DMS 273 (cell line): ENCODE measurements at regions not wholly inside any gene's neighbourhood (a gene's known extent, or its start where the extent isn't known, plus 50 kb on each side); places are given as distances from the start of the nearest gene placed in this dataset.

Source experiments
- DNase-seq: peaks from one replicate; lab custom pipeline; 2025; ENCODE audit not compliant: unreplicated experiment; lab: John Stamatoyannopoulos, UW

DNA sequence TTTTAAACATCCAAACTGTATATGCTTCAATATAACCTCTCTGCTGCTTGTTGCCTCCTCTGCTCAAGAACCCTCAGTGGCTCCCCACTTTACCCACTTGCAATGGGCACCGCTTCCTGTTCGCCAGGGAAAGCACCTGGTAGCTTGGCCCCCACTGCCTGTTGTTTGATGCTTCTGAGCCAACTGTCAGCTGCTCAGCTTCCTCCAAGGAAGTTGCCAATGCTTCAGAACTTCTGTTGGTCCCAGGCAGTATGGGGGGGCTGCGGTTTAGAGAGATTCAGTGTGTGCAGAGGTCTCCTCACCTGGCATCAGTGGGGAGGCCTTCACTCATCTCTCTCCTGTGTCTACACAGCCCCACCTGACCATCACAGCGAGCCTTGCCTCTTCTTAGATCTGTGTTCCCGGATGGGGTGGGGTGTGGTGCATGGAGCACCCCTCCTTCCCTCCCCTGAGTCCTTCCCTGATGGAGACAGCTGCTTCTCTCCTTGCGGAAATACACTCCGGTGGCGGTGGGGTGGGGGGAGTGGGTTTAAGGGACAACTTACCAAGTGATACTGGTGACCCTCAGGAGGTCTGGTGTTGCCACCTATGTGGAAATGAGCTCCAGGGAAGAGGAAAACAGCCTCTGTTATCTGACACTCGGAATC lies 308.1 kb downstream of the CDH26 start:
- DNase-seq, result no peak

DNA sequence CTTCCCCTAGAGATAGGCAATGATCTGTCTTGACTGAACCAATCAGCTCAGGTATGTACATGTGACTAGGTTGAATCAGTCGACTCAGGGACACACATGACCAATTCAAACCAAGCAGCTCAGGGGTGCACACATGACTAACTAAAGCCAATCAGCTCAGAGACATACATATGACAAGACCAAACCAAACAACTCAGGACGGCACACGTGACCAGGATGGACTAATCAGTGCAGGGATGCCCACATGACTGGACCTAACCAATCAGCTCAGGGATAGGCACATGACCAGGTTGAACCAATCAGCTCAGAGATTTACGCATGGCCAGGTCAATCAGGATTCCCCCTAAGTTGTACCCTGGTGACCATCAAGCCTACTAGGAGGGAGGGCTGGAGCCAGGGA lies 310.3 kb downstream of the CDH26 start:
- no peak for DNase-seq

DNA sequence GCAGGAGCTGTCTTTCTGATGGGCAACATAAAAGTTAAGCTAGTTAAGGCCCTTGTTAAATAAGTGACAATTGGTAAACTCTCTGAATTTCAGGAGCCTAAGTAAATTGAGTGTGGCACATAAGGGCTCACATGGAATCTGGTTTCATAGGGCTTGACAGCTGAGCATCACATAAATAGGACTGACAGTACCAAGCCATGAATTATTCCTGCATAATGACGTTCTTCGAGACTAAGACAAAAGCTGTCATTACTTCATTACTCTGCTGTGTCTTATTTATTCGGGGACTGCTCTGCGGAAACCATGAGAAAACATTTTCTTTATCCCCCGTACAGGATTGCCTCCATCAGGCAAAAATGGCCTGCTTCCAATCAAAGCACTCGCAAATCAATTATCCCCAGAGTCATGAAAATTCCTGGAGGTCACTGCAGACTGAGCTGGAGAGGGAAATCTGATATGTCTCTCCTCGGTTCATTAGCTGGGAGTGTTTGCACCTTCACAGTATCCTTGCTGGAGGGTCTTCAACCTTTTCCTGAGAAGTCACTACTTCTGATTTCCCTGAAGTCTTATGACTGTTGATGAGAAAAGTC lies 311.4 kb downstream of the CDH26 start:
- DNase-seq, result no peak

DNA sequence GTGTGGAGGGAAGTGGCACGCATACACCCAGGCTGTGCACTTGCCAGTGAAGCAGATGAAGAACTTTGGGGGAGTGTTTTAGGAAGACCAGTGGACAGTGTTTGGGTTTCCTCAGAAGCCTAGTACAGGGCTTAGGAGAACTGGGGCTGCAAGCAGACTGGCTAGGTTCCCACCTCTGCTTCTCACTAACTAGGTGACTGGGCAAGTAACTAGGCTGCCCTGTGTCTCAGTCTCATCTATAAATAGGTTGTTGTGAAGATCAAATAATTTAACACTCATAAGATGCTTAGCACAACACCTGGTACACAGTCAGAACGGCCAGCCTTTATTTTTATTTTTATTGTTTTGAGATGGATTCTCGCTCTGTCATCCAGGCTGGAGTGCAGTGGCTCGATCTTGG lies 312.1 kb downstream of the CDH26 start:
- DNase-seq, result no peak

DNA sequence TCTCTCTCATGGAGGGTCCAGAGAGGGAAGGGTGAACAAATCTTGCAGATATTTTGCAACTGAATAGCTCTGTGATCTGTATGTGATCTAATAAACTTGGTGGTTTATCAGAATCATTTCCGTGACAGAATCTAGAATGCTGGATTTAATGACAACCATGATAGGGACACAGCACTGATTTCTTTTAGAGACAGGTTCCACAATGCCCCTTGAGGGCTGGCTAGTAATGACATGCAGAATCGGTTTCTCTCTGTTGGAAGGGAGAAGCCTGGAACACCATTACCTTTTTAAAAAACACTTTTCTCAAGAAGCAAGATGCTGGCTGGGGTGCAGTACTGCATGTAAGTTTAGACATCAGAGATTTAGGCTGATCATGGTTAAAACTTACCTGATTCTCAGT lies 313.4 kb downstream of the CDH26 start:
- peak; percentile 32 for DNase-seq

DNA sequence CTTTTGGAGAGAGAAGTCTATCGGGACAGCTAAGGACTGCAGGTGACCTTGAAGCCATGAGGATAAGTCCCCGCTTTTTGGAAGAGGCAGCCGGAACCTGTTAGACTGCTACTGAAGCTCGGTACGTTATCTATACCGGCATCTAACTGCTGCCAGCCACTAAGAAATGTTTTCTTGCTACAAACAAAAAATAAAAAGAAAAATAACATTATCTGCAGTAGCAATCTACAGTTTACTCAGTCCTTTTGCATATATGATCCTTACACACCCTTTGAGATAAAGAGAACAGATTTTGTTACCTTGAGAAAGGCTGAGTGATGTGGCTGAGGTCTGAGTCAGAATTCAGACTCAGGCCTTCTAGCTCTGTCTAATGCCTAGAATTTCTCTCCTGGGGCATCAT lies 314.6 kb downstream of the CDH26 start:
- no peak for DNase-seq

DNA sequence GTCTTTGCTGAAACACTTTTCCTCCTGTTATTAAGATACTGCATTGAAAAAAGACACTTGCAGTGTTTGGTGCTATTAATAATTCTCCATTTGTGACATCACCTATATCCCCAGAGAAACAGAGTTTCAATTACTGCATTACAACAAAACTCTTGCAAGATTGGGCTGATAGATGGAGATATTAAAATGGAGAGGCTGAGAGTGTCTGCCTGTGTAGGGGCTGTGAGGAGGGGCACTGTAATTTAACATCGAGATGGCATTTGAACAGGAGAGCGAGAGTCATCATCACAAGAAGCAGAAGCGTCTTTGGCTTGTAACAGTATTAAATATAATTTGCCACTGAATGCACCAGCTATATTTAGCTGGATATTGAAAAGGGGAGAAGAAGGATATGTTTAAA lies 316.5 kb downstream of the CDH26 start:
- DNase-seq, result no peak

DNA sequence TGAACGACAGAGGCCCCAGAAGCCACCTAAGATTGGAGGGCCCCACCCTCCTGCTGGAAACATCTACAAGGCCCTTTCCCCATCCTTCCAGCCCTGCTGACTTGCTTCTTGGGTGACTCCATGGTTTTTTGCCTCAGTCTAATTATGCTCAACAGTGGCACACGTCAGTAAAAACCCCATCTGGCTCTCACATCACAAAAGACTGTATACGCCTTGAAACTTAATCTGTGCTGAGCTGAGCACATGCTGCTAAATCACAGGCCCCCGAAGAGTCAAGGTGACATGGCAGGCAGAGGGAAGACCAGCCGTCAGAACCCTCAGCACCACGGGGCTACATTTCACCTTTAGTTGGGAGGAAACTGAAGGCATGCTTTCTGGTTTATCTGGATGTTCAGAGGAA lies 323.1 kb downstream of the CDH26 start:
- peak; percentile 42 for DNase-seq

DNA sequence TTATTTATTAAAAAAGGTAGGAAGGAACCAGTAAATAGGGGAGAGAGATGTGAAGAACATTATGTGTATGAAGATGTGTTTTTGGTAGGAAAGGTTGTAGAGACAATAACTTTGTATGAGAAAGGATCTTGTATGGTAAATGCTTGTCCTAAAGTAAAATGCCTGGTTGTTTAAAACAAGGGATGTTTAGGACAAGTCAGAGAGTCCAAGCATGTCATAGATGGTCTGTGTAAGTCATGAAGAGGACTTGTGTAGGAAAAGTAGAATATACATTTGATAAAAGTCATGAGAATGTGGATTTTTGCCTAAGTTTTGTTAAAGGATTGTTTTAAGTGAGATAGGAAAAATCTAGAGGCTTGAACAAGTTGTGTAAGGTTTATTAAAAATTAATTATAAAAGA lies 325.1 kb downstream of the CDH26 start:
- DNase-seq, result peak; percentile 54

DNA sequence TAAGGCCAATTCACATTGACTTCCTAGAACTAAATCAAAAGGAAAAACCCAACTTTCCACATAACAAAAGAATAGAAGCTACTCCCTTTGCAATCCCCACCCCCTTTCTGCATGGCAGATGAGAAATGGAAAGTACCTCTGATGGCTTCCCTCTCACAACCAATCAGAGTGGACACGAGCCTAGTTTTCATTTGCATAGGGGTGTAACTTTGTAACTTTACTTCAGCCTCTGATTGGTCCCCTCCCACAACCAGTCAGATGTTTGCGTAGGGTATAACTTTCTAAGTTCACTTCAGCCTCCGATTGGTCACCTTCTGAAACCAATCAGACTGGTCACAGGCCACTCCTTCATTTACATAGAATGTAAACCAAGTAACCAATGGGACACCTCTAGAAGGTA lies 328.5 kb downstream of the CDH26 start:
- no peak for DNase-seq

DNA sequence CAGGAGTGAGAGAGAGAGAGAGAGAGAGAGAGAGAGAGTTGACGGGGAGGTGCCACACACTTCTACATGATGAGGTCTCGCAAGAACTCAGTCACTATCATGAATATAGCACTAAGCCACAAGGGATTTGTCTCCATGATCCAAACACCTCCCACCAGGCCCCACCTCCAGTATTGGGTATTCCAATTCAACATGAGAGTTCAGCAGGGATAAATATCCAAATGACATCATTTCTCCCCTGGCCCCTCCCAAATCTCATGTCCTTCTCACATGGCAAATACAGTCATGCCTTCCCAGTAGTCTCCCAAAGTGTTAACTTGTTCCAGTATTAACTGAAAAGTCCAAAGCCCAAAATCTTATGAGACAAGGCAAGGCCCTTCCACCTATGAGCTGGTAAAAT lies 330.7 kb downstream of the CDH26 start:
- no peak for DNase-seq

DNA sequence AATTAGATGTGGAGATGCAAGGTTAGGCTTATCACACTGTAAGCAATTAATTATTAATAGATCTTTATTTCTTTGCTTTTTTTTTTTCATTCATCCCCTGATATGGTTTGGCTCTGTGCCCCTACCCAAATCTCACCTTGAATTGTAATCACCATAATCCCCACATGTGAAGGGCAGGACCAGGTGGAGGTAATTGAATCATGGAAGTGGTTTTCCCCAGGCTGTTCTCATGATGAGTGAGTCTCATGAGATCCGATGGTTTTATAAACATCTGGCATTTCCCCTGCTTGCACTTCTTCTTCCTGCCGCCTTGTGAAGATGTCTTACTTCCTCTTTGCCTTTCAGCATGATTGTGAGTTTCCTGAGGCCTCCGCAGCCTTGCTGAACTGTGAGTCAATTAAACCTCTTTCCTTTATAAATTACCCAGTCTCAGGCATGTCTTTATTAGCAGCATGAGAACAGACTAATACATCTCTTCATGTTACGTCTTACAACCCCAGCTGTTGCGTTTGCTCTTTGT lies 333.8 kb downstream of the CDH26 start:
- peak; percentile 25 for DNase-seq

DNA sequence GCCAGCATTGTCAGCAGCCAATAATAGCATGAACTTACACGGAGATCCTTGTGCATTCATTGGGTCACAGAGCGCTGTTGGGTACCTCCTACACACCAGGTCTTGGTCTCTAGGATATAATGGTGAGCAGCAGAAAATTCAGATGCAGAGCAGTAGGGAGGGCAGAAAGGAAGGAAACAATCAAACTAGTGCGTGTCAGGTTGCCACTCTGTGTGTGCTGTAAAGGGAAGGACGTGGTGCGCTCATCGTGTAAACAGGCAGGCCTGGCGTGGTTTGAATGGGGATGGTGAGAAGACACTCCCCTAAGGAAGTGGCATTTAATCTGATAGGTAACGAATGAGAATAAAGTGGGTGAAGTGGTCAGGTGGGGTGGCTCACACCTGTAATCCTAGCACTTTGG lies 336.4 kb downstream of the CDH26 start:
- DNase-seq, result no peak

DNA sequence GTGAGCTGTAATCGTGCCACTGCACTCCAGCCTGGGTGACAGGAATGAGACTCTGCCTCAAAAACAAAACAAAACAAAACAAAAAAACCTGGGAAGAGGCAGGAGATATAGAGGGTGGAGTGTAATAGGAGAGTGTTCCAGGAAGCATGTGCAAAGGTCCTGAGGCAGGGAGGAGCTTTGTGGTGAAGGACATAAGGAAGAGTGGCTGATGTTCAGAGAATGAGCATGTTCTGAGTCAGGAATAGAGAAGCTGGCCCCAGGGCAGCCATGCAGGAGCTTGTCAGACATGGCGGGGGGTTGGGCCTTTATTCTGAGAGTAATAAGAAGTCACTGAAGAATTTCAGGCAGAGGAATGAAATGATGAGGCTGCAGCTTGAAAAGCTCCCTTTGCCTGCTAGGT lies 337.0 kb downstream of the CDH26 start:
- DNase-seq, result no peak

DNA sequence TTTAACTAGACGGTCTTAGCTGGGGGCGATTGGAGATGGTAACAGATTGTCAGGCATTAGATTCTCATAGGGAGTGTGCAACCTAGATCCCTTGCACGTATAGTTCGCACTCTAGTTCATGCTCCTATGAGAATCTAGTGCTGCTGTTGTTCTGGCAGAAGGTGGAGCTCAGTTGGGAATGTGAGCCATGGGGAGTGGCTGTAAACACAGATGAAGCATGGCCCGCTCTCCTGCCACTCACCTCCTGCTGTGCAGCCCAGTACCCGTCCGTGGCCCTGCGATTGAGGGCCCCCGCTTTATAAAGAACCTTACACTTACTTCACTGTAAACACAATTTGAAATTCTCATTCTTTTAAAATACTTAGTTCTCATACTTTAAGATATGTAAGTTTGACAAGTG lies 339.4 kb downstream of the CDH26 start:
- no peak for DNase-seq

DNA sequence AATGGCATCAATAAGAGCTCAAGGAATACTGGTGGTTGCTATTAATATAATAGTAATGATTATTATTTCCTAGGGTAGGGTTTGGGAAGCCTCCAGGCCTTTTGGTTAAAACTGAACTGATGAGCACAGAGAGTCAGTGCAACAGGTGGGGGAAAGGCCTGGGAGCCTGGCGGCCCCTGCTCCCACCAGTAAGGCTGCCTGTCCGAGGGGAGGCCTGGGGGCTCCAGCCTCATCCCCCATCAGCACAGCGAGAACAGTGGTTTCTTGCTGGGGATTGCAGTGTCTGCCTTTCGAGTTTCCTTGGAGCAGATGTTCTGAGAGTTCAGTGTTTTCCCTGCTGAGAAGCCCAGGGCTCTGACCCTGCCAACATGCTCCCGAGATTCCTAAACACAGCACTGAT lies 340.4 kb downstream of the CDH26 start:
- DNase-seq, result no peak

DNA sequence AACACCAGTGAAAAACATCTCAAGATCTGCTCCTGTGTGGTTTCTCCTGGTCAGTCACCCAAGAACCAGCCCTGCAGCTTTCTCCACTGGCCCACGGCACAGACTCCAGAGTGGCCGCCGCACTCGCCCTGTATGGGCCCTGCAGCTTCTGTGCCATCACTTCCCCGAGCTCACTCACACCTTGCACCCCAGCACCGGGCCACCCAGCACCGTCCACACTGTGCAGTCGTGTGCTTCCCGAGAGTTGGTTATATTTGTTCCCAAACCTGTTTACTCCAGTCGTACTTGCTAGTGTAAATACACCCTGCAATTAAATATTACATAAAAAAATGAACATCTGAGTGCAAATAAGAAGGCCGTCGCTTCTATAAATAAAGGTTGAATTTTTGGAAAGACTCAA lies 341.7 kb downstream of the CDH26 start:
- DNase-seq, result no peak

DNA sequence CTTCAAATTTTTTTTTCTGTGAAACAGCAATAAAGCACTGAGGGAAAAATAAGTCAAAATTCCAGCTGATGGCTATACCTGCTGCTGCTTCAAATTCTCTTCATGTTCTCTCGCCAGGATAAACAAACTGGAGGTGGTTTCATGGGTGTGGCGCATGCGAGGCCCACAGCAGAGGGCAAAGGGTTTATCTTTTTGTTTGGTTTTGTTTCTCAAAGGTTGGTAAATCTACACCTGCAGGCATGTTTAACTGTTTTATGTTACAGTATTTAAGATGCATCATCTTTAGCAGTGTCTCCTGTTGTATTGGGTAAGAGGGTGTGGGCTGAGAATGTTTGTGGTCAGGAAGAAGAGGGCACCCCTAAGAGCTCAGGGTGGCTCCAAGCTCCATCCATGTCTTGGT lies 342.2 kb downstream of the CDH26 start:
- DNase-seq, result no peak

DNA sequence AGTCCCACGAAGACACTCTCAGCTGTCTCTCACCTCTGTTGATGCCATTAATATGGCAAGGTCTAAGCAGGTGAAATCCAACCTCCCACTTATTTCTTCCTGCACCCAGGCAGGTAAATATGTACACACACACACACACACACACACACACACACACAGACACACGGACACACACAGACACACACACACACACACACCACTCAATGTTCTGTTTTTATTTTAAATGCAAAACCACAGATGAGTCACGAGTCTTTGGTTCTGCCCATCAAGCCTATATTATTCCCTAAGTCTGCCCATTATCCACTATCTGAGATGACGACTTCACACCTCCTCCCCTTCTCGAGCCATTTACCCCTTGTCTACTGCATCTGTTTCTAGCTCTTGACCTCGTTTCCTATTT lies 344.7 kb downstream of the CDH26 start:
- DNase-seq, result no peak

DNA sequence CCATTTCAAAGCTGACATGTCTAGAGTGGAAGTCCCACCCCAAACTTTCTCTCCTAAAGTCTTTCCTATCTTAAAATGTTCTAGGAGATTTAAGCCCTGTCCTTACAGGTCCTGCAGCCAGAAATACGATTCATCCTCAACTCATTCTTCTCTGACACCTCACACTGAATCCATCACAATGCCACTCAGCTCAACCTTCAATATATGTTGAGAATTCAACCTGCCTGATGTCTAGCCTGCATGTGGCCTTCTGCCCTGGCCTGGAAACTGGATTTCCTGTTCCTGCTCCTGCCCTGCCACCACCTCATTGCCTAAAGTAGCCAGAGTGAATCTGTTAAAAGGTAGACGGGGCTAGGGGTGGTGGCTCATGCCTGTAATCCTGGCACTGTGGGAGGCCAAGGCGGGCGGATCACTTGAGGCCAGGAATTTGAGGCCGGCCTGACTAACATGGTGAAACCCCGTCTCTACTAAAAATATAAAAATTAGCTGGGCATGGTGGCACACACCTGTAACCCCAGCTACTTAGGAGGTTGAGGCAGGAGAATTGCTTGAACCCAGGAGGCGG lies 345.9 kb downstream of the CDH26 start:
- DNase-seq, result no peak

DNA sequence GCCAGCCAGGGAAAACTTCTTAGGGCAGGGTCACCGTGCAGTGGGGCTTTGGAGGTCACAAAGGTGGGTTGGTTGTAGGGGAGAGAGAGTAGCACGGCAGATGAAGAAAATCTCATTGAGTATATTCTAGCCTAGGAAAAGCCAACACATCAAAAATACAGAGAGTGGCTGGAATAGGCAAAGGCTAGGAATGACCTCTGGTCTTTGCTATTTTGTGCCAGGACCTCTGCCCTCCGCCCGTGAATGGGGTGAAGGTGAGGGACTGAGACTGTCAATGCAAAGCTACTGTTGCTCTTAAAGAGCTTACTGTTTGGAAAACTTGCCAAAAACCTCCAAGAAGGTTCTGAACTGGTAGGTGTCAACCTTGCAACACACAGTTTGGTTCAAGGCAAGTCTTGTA lies 346.7 kb downstream of the CDH26 start:
- no peak for DNase-seq

DNA sequence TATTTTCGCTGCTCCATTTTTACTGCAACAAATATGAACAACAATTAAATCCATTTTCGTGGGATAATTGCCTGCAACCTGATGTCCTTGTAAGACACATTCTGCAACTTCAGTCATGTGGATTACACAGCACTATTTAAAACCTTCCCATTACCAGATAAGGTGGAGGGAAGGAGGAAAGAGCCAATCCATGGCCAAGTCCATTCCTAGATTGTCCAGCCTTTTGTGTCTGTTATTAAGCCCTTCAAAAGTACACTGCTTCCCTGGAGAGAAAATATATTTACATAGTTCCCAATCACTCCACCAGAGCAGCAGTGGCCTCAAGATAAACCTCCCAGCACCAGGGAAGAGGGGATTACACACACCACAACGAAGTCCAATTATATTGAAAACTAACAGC lies 347.9 kb downstream of the CDH26 start:
- no peak for DNase-seq

DNA sequence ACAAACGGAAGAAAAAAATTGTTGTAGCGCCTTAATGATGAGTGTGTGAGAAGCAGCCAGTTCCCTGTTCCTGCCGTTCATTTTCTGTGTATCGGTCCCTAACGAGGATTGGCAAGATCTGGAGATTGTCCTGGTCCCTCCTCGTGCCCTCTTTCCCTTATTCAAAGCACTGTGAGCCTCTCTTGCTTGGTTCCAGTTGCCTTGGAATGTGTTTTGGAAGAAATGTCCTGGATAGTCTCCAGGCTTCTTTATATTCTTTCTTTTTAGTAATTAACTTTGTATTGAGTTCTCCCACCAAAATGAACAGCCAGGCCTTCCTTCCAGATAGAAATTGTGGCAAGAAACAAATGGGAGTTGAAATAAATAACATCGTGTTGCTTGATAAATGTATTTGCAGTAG lies 348.3 kb downstream of the CDH26 start:
- no peak for DNase-seq
